NCI-H226 (cell line): ENCODE measurements at regions not wholly inside any gene's neighbourhood (a gene's known extent, or its start where the extent isn't known, plus 50 kb on each side); places are given as distances from the start of the nearest gene placed in this dataset.
A peak's percentile ranks its signal among the peaks of the same experiment; 100 is the strongest.
"Not testable (repeated sequence)": the region's sequence is repeated elsewhere in the genome, so short reads cannot be mapped to it uniquely, and the experiment has no call there.

Source experiments
- DNase-seq: peaks from one replicate; pipeline ENCODE4 v3.0.0-alpha.2; 2015

GRCh38 chr4:4048227-4048626 is 178.5 kb downstream of the OTOP1 start:
- DNase-seq, result not testable (repeated sequence)

- not testable (repeated sequence) for DNase-seq
Observed at GRCh38 chr4:4050781-4051180, 175.9 kb downstream of the OTOP1 start.

- DNase-seq, result not testable (repeated sequence)
Observed at GRCh38 chr4:4052933-4053332, 173.8 kb downstream of the OTOP1 start.

GRCh38 chr4:4057226-4057625 is 169.5 kb downstream of the OTOP1 start:
- peak; percentile 4 for DNase-seq

- not testable (repeated sequence) for DNase-seq
Observed at GRCh38 chr4:4084171-4084570, 142.6 kb downstream of the OTOP1 start.

- DNase-seq, result not testable (repeated sequence)
Observed at GRCh38 chr4:4089716-4090419, 136.9 kb downstream of the OTOP1 start.

GRCh38 chr4:4090720-4091119 is 136.0 kb downstream of the OTOP1 start:
- DNase-seq, result not testable (repeated sequence)

GRCh38 chr4:4092159-4092558 is 134.6 kb downstream of the OTOP1 start:
- DNase-seq, result not testable (repeated sequence)

- DNase-seq, result not testable (repeated sequence)
Observed at GRCh38 chr4:4099610-4100009, 127.1 kb downstream of the OTOP1 start.

GRCh38 chr4:4106923-4107322 is 119.8 kb downstream of the OTOP1 start:
- not testable (repeated sequence) for DNase-seq

- peak; percentile 2 for DNase-seq
Observed at GRCh38 chr4:4107411-4108107, 119.2 kb downstream of the OTOP1 start.

GRCh38 chr4:4115381-4115780 is 111.3 kb downstream of the OTOP1 start:
- DNase-seq, result not testable (repeated sequence)

- DNase-seq, result not testable (repeated sequence)
Observed at GRCh38 chr4:4116901-4117300, 109.8 kb downstream of the OTOP1 start.

- not testable (repeated sequence) for DNase-seq
Observed at GRCh38 chr4:4134368-4134767, 92.4 kb downstream of the OTOP1 start.

GRCh38 chr4:4136621-4137020 is 90.1 kb downstream of the OTOP1 start:
- DNase-seq, result not testable (repeated sequence)
